Nephron progenitor cell (in vitro differentiated cells): ENCODE measurements at regions not wholly inside any gene's neighbourhood (a gene's known extent, or its start where the extent isn't known, plus 50 kb on each side); places are given as distances from the start of the nearest gene placed in this dataset.
A peak's percentile ranks its signal among the peaks of the same experiment; 100 is the strongest.

Experiments
- DNase-seq: peaks from one replicate; pipeline ENCODE4 v3.0.0; 2021
- H3K27ac Mint-ChIP-seq: 2 replicates; pipeline ENCODE4 v1.8.0; 2021; ENCODE audit warnings: mild to moderate bottlenecking, moderate library complexity, mixed read lengths
- H3K27me3 Mint-ChIP-seq: 2 replicates; pipeline ENCODE4 v1.8.0; 2021; ENCODE audit warnings: mild to moderate bottlenecking, low read depth, mixed read lengths; ENCODE audit not compliant: poor library complexity
- H3K36me3 Mint-ChIP-seq: 2 replicates; pipeline ENCODE4 v1.8.0; 2021; ENCODE audit warnings: low read depth, mixed read lengths
- H3K4me1 Mint-ChIP-seq: 2 replicates; pipeline ENCODE4 v1.8.0; 2021; ENCODE audit warnings: mixed read lengths
- H3K4me3 Mint-ChIP-seq: 2 replicates; pipeline ENCODE4 v1.8.0; 2021; ENCODE audit warnings: mild to moderate bottlenecking, moderate library complexity, mixed read lengths
- H3K9me3 Mint-ChIP-seq: 2 replicates; pipeline ENCODE4 v1.8.0; 2021; ENCODE audit warnings: mild to moderate bottlenecking, moderate library complexity, mixed read lengths
- CTCF ChIP-seq: fragments of 200-600 bp; sonication (generic); IDR thresholded peaks from 2 replicates; pipeline ENCODE4 v1.5.0; 2021; ENCODE audit warnings: antibody characterized with exemption

DNA sequence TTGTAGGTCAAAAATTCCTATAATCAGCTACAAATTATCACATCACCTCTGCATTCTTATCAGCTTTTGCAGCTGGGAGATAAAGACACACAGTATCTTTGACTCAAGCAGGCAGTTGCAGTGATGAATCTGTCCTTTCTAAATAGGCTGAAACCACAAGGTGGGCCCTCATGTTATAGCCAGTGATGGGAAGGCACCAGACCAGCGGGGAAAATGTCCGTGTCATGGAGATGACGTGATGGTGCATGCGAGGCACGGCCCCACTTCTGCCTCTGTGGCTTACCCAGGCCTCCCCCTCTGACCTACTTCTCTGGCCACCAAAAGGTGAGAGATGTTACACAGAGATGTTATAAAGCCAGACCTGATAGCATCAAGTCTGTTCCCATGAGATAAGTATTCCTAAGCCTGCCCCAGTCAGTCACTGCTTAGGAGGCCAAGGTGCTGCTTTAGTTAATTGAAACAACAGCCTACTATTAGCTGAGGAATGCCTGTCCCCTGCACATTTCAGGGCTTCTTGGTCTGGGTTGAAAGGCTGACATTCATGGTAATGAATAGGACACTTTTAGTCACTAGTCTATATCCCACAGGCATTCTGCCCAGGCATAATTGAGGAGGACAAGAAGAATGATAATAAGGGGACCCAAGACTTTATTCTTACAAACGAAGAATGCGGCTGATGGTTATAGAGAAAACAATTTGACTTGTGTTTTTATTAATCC is 327.9 kb downstream of the LPIN1 start:
- TF ChIP-seq CTCF, result no peak
- Mint-ChIP-seq H3K27me3 (no peaks in the 10 kb centered on the region), H3K27ac (no peak overlapping the region), H3K4me3 (no peak overlapping the region), H3K36me3 (no peaks in the 10 kb centered on the region), H3K9me3 (no peaks in the 10 kb centered on the region), H3K4me1 (no peaks in the 10 kb centered on the region)
- DNase-seq, result no peak

DNA sequence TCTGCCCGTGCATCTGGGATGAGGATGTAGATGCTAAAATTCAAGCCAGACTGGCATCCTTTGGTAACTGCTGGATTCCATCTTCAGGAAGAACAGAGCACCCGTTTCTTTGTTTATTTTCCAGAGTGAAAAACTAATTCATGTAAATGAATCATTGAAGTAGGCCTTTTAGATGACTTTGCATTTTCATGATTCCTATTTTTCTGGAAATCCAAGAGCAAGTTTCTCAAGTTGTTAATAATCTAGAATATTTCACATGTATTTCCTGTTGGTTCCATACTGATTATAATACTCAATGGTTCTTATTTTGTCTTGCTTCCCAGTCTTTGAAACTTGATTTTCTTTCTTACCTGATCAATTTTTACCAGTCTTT is 328.4 kb downstream of the LPIN1 start:
- no peak overlapping the region for H3K4me3 Mint-ChIP-seq
- no peak overlapping the region for H3K27ac Mint-ChIP-seq
- no peak for DNase-seq
- H3K9me3 Mint-ChIP-seq, result no peaks in the 10 kb centered on the region
- no peaks in the 10 kb centered on the region for H3K27me3 Mint-ChIP-seq
- no peaks in the 10 kb centered on the region for H3K36me3 Mint-ChIP-seq
- H3K4me1 Mint-ChIP-seq, result no peaks in the 10 kb centered on the region
- TF ChIP-seq CTCF, result no peak

DNA sequence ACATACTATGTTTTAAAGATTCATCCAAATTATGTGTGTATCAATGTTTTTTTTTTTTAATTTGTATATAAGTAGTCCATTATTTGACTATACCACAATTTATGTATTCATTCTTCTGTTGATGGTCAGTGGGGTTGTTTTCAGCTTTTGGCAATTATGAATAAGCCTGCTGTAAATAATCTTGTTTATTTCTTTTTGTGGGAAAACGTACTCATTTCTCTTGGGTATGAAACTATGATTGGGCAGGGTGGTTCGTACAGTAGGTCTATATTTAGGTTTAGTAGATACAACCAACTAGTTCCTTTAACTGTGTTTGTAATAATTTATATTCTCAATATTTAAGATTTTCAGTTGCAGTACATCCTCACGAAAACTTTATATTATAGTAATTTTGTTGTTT is 329.2 kb downstream of the LPIN1 start:
- TF ChIP-seq CTCF, result no peak
- H3K4me3 Mint-ChIP-seq, result no peak overlapping the region
- H3K9me3 Mint-ChIP-seq, result peaks cover 2% of the 10 kb centered on the region
- H3K27ac Mint-ChIP-seq, result no peak overlapping the region
- no peak for DNase-seq
- H3K4me1 Mint-ChIP-seq, result peaks cover 4% of the 10 kb centered on the region
- H3K27me3 Mint-ChIP-seq, result no peaks in the 10 kb centered on the region
- no peaks in the 10 kb centered on the region for H3K36me3 Mint-ChIP-seq

DNA sequence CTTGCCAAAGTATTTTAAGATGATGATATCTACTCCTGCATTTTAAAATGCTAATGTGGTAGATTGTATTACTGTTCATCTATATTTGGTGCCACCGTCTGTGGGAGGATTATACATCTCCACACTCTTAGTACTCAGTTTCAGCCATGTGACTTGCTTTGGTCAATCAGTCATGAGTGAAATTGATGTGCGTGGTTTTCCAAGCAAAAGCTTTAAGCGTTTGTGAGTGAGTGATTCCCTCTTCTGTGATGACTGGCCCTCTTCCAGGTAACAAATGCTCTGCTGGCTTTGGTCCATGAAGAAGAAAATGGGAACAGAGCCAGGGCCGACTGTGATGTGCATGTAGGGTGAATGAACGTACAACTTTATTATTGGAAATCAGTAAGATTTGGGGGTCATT is 330.4 kb downstream of the LPIN1 start:
- Mint-ChIP-seq H3K27me3 (no peaks in the 10 kb centered on the region), H3K36me3 (no peaks in the 10 kb centered on the region), H3K4me1 (peaks cover 16% of the 10 kb centered on the region), H3K4me3 (no peak overlapping the region), H3K27ac (no peak overlapping the region), H3K9me3 (peaks cover 4% of the 10 kb centered on the region)
- no peak for DNase-seq
- no peak for TF ChIP-seq CTCF

GRCh38 chr2:12080360-12080759 is 333.9 kb downstream of the LPIN1 start:
- Mint-ChIP-seq H3K9me3 (peaks cover 4% of the 10 kb centered on the region), H3K4me1 (peaks cover 35% of the 10 kb centered on the region), H3K27ac (peak overlapping the region; percentile 26), H3K27me3 (peaks cover 10% of the 10 kb centered on the region), H3K36me3 (no peaks in the 10 kb centered on the region), H3K4me3 (no peak overlapping the region)
- no peak for TF ChIP-seq CTCF
- DNase-seq, result no peak

- Mint-ChIP-seq H3K4me1 (peaks cover 35% of the 10 kb centered on the region), H3K9me3 (peaks cover 4% of the 10 kb centered on the region), H3K27me3 (peaks cover 10% of the 10 kb centered on the region), H3K4me3 (no peak overlapping the region), H3K27ac (no peak overlapping the region), H3K36me3 (no peaks in the 10 kb centered on the region)
- DNase-seq, result peak; percentile 17
- TF ChIP-seq CTCF, result no peak
Observed at GRCh38 chr2:12081481-12082210, 335.2 kb downstream of the LPIN1 start.
